ENCODE measurements at regions not wholly inside any gene's neighbourhood (a gene's known extent, or its start where the extent isn't known, plus 50 kb on each side); places are given as distances from the start of the nearest gene placed in this dataset.

- H3K9me3 Mint-ChIP-seq (ENCODE audit: insufficient read depth): peaks cover 10% of the 10 kb centered on the region
- DNase-seq (no peak), ATAC-seq (no peak)
- no peak overlapping the region for H3K4me3 Mint-ChIP-seq
- no peaks in the 10 kb centered on the region for H3K36me3 Mint-ChIP-seq (ENCODE audit: low read depth)
- POLR2A ChIA-PET: no interaction called here
- CTCF ChIA-PET: no interaction called here
- no peaks in the 10 kb centered on the region for H3K4me1 Mint-ChIP-seq (ENCODE audit: low read depth)
- no peak overlapping the region for H3K27ac Mint-ChIP-seq
- H3K27me3 Mint-ChIP-seq (ENCODE audit: low read depth): no peaks in the 10 kb centered on the region
Observed at GRCh38 chr4:62408454-62408853, 1208.3 kb downstream of the ADGRL3 start.

- Mint-ChIP-seq H3K27ac (no peak overlapping the region), H3K9me3 (ENCODE audit: insufficient read depth) (peaks cover 10% of the 10 kb centered on the region), H3K36me3 (ENCODE audit: low read depth) (no peaks in the 10 kb centered on the region), H3K27me3 (ENCODE audit: low read depth) (no peaks in the 10 kb centered on the region), H3K4me3 (no peak overlapping the region), H3K4me1 (ENCODE audit: low read depth) (no peaks in the 10 kb centered on the region)
- ChIA-PET POLR2A (no interaction called here), CTCF (no interaction called here)
- DNase-seq: no peak
- no peak for ATAC-seq
Observed at GRCh38 chr4:62407534-62407933, 1207.4 kb downstream of the ADGRL3 start.

- ChIA-PET CTCF (no interaction called here), POLR2A (no interaction called here)
- Mint-ChIP-seq H3K27ac (no peak overlapping the region), H3K36me3 (ENCODE audit: low read depth) (no peaks in the 10 kb centered on the region), H3K4me3 (no peak overlapping the region), H3K27me3 (ENCODE audit: low read depth) (no peaks in the 10 kb centered on the region), H3K4me1 (ENCODE audit: low read depth) (no peaks in the 10 kb centered on the region), H3K9me3 (ENCODE audit: insufficient read depth) (peaks cover 10% of the 10 kb centered on the region)
- ATAC-seq (no peak), DNase-seq (no peak)
Observed at GRCh38 chr4:62402088-62402806, 1202.1 kb downstream of the ADGRL3 start.

GRCh38 chr4:62399242-62399641 lies 1199.1 kb downstream of the ADGRL3 start:
- H3K27me3 Mint-ChIP-seq (ENCODE audit: low read depth): no peaks in the 10 kb centered on the region
- CTCF ChIA-PET: no interaction called here
- no peaks in the 10 kb centered on the region for H3K36me3 Mint-ChIP-seq (ENCODE audit: low read depth)
- DNase-seq (no peak), ATAC-seq (no peak)
- POLR2A ChIA-PET: no interaction called here
- no peaks in the 10 kb centered on the region for H3K9me3 Mint-ChIP-seq (ENCODE audit: insufficient read depth)
- no peak overlapping the region for H3K27ac Mint-ChIP-seq
- H3K4me3 Mint-ChIP-seq: no peak overlapping the region
- no peaks in the 10 kb centered on the region for H3K4me1 Mint-ChIP-seq (ENCODE audit: low read depth)

- Mint-ChIP-seq H3K9me3 (ENCODE audit: insufficient read depth) (no peaks in the 10 kb centered on the region), H3K4me3 (no peak overlapping the region), H3K27me3 (ENCODE audit: low read depth) (no peaks in the 10 kb centered on the region), H3K36me3 (ENCODE audit: low read depth) (no peaks in the 10 kb centered on the region), H3K4me1 (ENCODE audit: low read depth) (no peaks in the 10 kb centered on the region), H3K27ac (no peak overlapping the region)
- ATAC-seq (no peak), DNase-seq (no peak)
- ChIA-PET CTCF (no interaction called here), POLR2A (no interaction called here)
Observed at GRCh38 chr4:62398318-62398717, 1198.2 kb downstream of the ADGRL3 start.

- Mint-ChIP-seq H3K27ac (no peak overlapping the region), H3K36me3 (ENCODE audit: low read depth) (no peaks in the 10 kb centered on the region), H3K4me3 (no peak overlapping the region), H3K9me3 (ENCODE audit: insufficient read depth) (no peaks in the 10 kb centered on the region), H3K27me3 (ENCODE audit: low read depth) (no peaks in the 10 kb centered on the region), H3K4me1 (ENCODE audit: low read depth) (no peaks in the 10 kb centered on the region)
- DNase-seq (no peak), ATAC-seq (no peak)
- CTCF ChIA-PET: no interaction called here
- POLR2A ChIA-PET: interaction anchor here (0.6 kb wide), 1 partner anchor 596 kb away, joined by 3 read pairs; no protein-coding TSS in a partner anchor
Observed at GRCh38 chr4:62394766-62395165, 1194.6 kb downstream of the ADGRL3 start.

GRCh38 chr4:62387808-62388207 lies 1187.7 kb downstream of the ADGRL3 start:
- H3K9me3 Mint-ChIP-seq (ENCODE audit: insufficient read depth): no peaks in the 10 kb centered on the region
- no peak for DNase-seq
- POLR2A ChIA-PET: no interaction called here
- no peaks in the 10 kb centered on the region for H3K36me3 Mint-ChIP-seq (ENCODE audit: low read depth)
- no peaks in the 10 kb centered on the region for H3K27me3 Mint-ChIP-seq (ENCODE audit: low read depth)
- ATAC-seq: no peak
- H3K27ac Mint-ChIP-seq: no peak overlapping the region
- no peak overlapping the region for H3K4me3 Mint-ChIP-seq
- no peaks in the 10 kb centered on the region for H3K4me1 Mint-ChIP-seq (ENCODE audit: low read depth)
- CTCF ChIA-PET: no interaction called here

GRCh38 chr4:62377700-62378099 lies 1177.6 kb downstream of the ADGRL3 start:
- Mint-ChIP-seq H3K4me1 (ENCODE audit: low read depth) (no peaks in the 10 kb centered on the region), H3K27ac (no peak overlapping the region), H3K36me3 (ENCODE audit: low read depth) (no peaks in the 10 kb centered on the region), H3K27me3 (ENCODE audit: low read depth) (no peaks in the 10 kb centered on the region), H3K4me3 (no peak overlapping the region), H3K9me3 (ENCODE audit: insufficient read depth) (peaks cover 5% of the 10 kb centered on the region)
- POLR2A ChIA-PET: no interaction called here
- DNase-seq: no peak
- ATAC-seq: no peak
- CTCF ChIA-PET: no interaction called here

- no peak for ATAC-seq
- ChIA-PET CTCF (no interaction called here), POLR2A (no interaction called here)
Observed at GRCh38 chr4:62377245-62377644, 1177.1 kb downstream of the ADGRL3 start.

GRCh38 chr4:62366939-62367338 lies 1166.8 kb downstream of the ADGRL3 start:
- ChIA-PET CTCF (interaction anchor here (0.7 kb wide), 1 partner anchor 685 kb away, joined by 3 read pairs; no protein-coding TSS in a partner anchor), POLR2A (no interaction called here)
- H3K36me3 Mint-ChIP-seq (ENCODE audit: low read depth): no peaks in the 10 kb centered on the region
- H3K27me3 Mint-ChIP-seq (ENCODE audit: low read depth): no peaks in the 10 kb centered on the region
- no peaks in the 10 kb centered on the region for H3K4me1 Mint-ChIP-seq (ENCODE audit: low read depth)
- H3K4me3 Mint-ChIP-seq: no peak overlapping the region
- H3K9me3 Mint-ChIP-seq (ENCODE audit: insufficient read depth): peaks cover 17% of the 10 kb centered on the region
- ATAC-seq (no peak), DNase-seq (no peak)
- no peak overlapping the region for H3K27ac Mint-ChIP-seq

More at GRCh38 chr4:62377245-62377644, 1177.1 kb downstream of the ADGRL3 start:
- Mint-ChIP-seq H3K36me3 (ENCODE audit: low read depth) (no peaks in the 10 kb centered on the region), H3K4me3 (no peak overlapping the region), H3K4me1 (ENCODE audit: low read depth) (no peaks in the 10 kb centered on the region), H3K27me3 (ENCODE audit: low read depth) (no peaks in the 10 kb centered on the region), H3K9me3 (ENCODE audit: insufficient read depth) (peaks cover 5% of the 10 kb centered on the region), H3K27ac (no peak overlapping the region)
- no peak for DNase-seq

- POLR2A ChIA-PET: no interaction called here
- DNase-seq: no peak
- Mint-ChIP-seq H3K4me3 (no peak overlapping the region), H3K36me3 (ENCODE audit: low read depth) (no peaks in the 10 kb centered on the region), H3K9me3 (ENCODE audit: insufficient read depth) (peaks cover 9% of the 10 kb centered on the region), H3K27me3 (ENCODE audit: low read depth) (no peaks in the 10 kb centered on the region), H3K27ac (no peak overlapping the region), H3K4me1 (ENCODE audit: low read depth) (no peaks in the 10 kb centered on the region)
- ATAC-seq: no peak
- CTCF ChIA-PET: no interaction called here
Observed at GRCh38 chr4:62360156-62360545, 1160.0 kb downstream of the ADGRL3 start.

GRCh38 chr4:62359441-62360155 lies 1159.5 kb downstream of the ADGRL3 start:
- CTCF ChIA-PET: no interaction called here
- H3K4me3 Mint-ChIP-seq: no peak overlapping the region
- DNase-seq (no peak), ATAC-seq (no peak)
- peaks cover 5% of the 10 kb centered on the region for H3K9me3 Mint-ChIP-seq (ENCODE audit: insufficient read depth)
- H3K27me3 Mint-ChIP-seq (ENCODE audit: low read depth): no peaks in the 10 kb centered on the region
- H3K36me3 Mint-ChIP-seq (ENCODE audit: low read depth): no peaks in the 10 kb centered on the region
- H3K27ac Mint-ChIP-seq: no peak overlapping the region
- no peaks in the 10 kb centered on the region for H3K4me1 Mint-ChIP-seq (ENCODE audit: low read depth)
- POLR2A ChIA-PET: no interaction called here

GRCh38 chr4:62344915-62345314 lies 1144.8 kb downstream of the ADGRL3 start:
- Mint-ChIP-seq H3K36me3 (ENCODE audit: low read depth) (no peaks in the 10 kb centered on the region), H3K27me3 (ENCODE audit: low read depth) (no peaks in the 10 kb centered on the region), H3K27ac (no peak overlapping the region), H3K4me3 (no peak overlapping the region), H3K4me1 (ENCODE audit: low read depth) (no peaks in the 10 kb centered on the region), H3K9me3 (ENCODE audit: insufficient read depth) (peaks cover 14% of the 10 kb centered on the region)
- CTCF ChIA-PET: no interaction called here
- no peak for DNase-seq
- ATAC-seq: no peak
- POLR2A ChIA-PET: no interaction called here
